B cell (primary cell): ENCODE measurements at regions not wholly inside any gene's neighbourhood (a gene's known extent, or its start where the extent isn't known, plus 50 kb on each side); places are given as distances from the start of the nearest gene placed in this dataset.

Experiments
- ATAC-seq: fragments of 200-7000 bp; cut with Tn5 transposase; one replicate; pipeline ENCODE4 v1.10.0; 2021; ENCODE audit warnings: low read depth, mild to moderate bottlenecking, moderate number of reproducible peaks, moderate library complexity
- CTCF ChIA-PET: fragments of 350-600 bp; sonication (Branson Sonifier 250); formaldehyde crosslinking; loops from one replicate; lab custom pipeline; 2021; ENCODE audit warnings: antibody characterized with exemption, inconsistent platforms; lab: Charles Lee
- POLR2A ChIA-PET: fragments of 350-600 bp; sonication (Branson Sonifier 250); formaldehyde crosslinking; loops from one replicate; lab custom pipeline; 2021; ENCODE audit warnings: antibody characterized with exemption; lab: Charles Lee
- DNase-seq: peaks from one replicate; pipeline ENCODE4 v3.0.0; 2013
- H2AFZ ChIP-seq: 2 replicates; pipeline ENCODE4 v1.6.1; 2012; ENCODE audit warnings: mild to moderate bottlenecking, low read depth, low read length; ENCODE audit not compliant: insufficient read depth, poor library complexity, severe bottlenecking
- H3K27ac ChIP-seq, 2 donors: 1 replicate in 1 of 2; 2 replicates in 1 of 2; pipeline ENCODE4 v1.5.1; 2012 to 2013; ENCODE audit warnings: low read length in 2 of 2, mild to moderate bottlenecking in 2 of 2, moderate library complexity in 1 of 2
- H3K27me3 ChIP-seq, 4 experiments: fragments of 200-600 bp in 1 of 4; sonication (generic) in 1 of 4; replicated peaks in 1 of 4; 1 replicate in 2 of 4; 2 replicates in 2 of 4; pipeline versions ENCODE4 v1.6.1 to v1.7.0; 2013 to 2016; ENCODE audit warnings: low read length in 3 of 4, mild to moderate bottlenecking in 2 of 4, mixed read lengths in 1 of 4, moderate library complexity in 1 of 4; ENCODE audit not compliant: insufficient read depth in 4 of 4, control insufficient read depth in 3 of 4; ENCODE audit errors: control extremely low read depth in 1 of 4
- H3K36me3 ChIP-seq, 2 experiments: replicated peaks in 1 of 2; 1 replicate in 1 of 2; 2 replicates in 1 of 2; pipeline versions ENCODE4 v1.6.1 to v1.7.1; 2013; ENCODE audit warnings: low read length in 1 of 2; ENCODE audit not compliant: insufficient read depth in 2 of 2, control insufficient read depth in 1 of 2; ENCODE audit errors: control extremely low read depth in 1 of 2, extremely low read depth in 1 of 2
- H3K4me1 ChIP-seq, 2 donors: fragments of 200-600 bp in 1 of 2; sonication (generic) in 1 of 2; 1 replicate in 1 of 2; 2 replicates in 1 of 2; pipeline versions ENCODE4 v1.5.1 to v1.6.1; 2013 to 2017; ENCODE audit warnings: low read length in 2 of 2; ENCODE audit not compliant: control insufficient read depth in 2 of 2, insufficient read depth in 2 of 2
- H3K4me2 ChIP-seq: replicated peaks from 2 replicates; pipeline ENCODE3; 2012; ENCODE audit warnings: mild to moderate bottlenecking, low read depth, low read length; ENCODE audit not compliant: poor library complexity, severe bottlenecking
- H3K4me3 ChIP-seq, 5 experiments: fragments of 200-600 bp in 1 of 5; sonication (generic) in 1 of 5; 1 replicate in 3 of 5; 2 replicates in 2 of 5; pipeline versions ENCODE4 v1.5.1 to v1.7.0; 2011 to 2016; ENCODE audit warnings: low read length in 4 of 5, mild to moderate bottlenecking in 4 of 5, low read depth in 2 of 5, control low read depth in 1 of 5, moderate library complexity in 1 of 5; ENCODE audit not compliant: insufficient read depth in 1 of 5; ENCODE audit errors: control extremely low read depth in 1 of 5, extremely low read depth in 1 of 5
- H3K79me2 ChIP-seq: fragments of 200-600 bp; sonication (generic); one replicate; pipeline ENCODE4 v1.6.0; 2016; ENCODE audit warnings: low read length; ENCODE audit not compliant: control insufficient read depth, insufficient read depth
- H3K9ac ChIP-seq: fragments of 200-600 bp; sonication (generic); 2 replicates; pipeline ENCODE4 v1.6.1; 2017; ENCODE audit warnings: mild to moderate bottlenecking, low read length, moderate library complexity
- H3K9me3 ChIP-seq, 3 donors: one replicate each; pipeline versions ENCODE4 v1.6.1 to v1.7.1; 2013; ENCODE audit warnings: low read length in 2 of 3; ENCODE audit not compliant: control insufficient read depth in 2 of 3, insufficient read depth in 1 of 3; ENCODE audit errors: control extremely low read depth in 1 of 3
- H4K20me1 ChIP-seq: 2 replicates; pipeline ENCODE4 v1.6.0; 2012; ENCODE audit warnings: mild to moderate bottlenecking, low read length; ENCODE audit not compliant: insufficient read depth, control insufficient read depth, poor library complexity, severe bottlenecking
- H3K27ac Mint-ChIP-seq: one replicate; pipeline ENCODE4 v1.8.0; 2021; ENCODE audit warnings: mixed read lengths
- H3K27me3 Mint-ChIP-seq: one replicate; pipeline ENCODE4 v1.8.0; 2021; ENCODE audit warnings: mixed read lengths
- H3K4me1 Mint-ChIP-seq: one replicate; pipeline ENCODE4 v1.8.0; 2021; ENCODE audit warnings: mixed read lengths
- H3K4me3 Mint-ChIP-seq: one replicate; pipeline ENCODE4 v1.8.0; 2021; ENCODE audit warnings: mixed read lengths
- H3K9me3 Mint-ChIP-seq: one replicate; pipeline ENCODE4 v1.8.0; 2022; ENCODE audit warnings: mixed read lengths; ENCODE audit not compliant: insufficient read depth
- EZH2 ChIP-seq: IDR thresholded peaks from 2 replicates; pipeline ENCODE4 v1.6.1; 2012; ENCODE audit warnings: borderline replicate concordance, low read depth, mild to moderate bottlenecking, moderate library complexity, low read length; ENCODE audit not compliant: insufficient read depth, poor library complexity, severe bottlenecking
- WGBS: methylation state at CpG from one replicate; pipeline ENCODE4 v1.1.5; 2013; ENCODE audit warnings: missing lambda C conversion rate; ENCODE audit not compliant: insufficient coverage; 5-methylcytosine and 5-hydroxymethylcytosine counted together
- intact Hi-C: fragments of 100-400 bp; cut with micrococcal nuclease; formaldehyde crosslinking; loops from one replicate; pipeline ENCODE4 v1.10.0; 2022
- TF ChIP-seq, protein P1 (sequence below): fragments of 200-600 bp; IDR thresholded peaks from one replicate; pipeline ENCODE4 v1.8.0; 2022; ENCODE audit warnings: antibody characterized with exemption, mild to moderate bottlenecking

DNA sequence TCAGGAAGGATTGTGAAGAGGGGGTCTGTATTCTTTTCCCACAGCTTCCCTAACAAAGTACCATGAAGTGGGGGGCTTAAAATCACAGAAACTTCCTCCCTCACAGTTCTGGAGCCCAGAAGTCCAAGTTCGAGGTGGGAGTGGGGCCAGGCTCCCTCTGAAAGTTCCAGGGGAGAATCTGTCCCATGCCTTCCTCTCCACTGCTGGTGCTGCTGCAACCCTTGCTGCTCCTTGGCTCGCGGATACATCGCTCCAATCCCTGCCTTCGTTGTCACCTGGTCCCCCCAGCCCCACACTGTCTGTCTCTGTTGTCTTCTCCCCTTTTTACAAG lies 134.1 kb downstream of the DDX1 start:
- Mint-ChIP-seq H3K4me1 (no peaks in the 10 kb centered on the region), H3K4me3 (no peak overlapping the region), H3K27me3 (peaks cover 33% of the 10 kb centered on the region), H3K9me3 (no peaks in the 10 kb centered on the region), H3K27ac (no peak overlapping the region)
- Histone ChIP-seq H3K79me2 (no peaks in the 10 kb centered on the region), H4K20me1 (no peaks in the 10 kb centered on the region), H3K9me3 (no peaks in the 10 kb centered on the region), H3K4me3 (no peak overlapping the region), H3K4me1 (peaks cover 4 to 5% of the 10 kb centered on the region in 2 donors), H3K36me3 (no peaks in the 10 kb centered on the region), H2AFZ (no peak overlapping the region), H3K27me3 (peaks cover 0 to 11% (median 3%) of the 10 kb centered on the region in 4 experiments), H3K4me2 (no peak overlapping the region), H3K27ac (no peak overlapping the region), H3K9ac (no peak overlapping the region)
- ChIA-PET CTCF (no interaction called here), POLR2A (no interaction called here)
- intact Hi-C loops, result no loop called here
- 90% methylated on average over 5 of the region's 5 CpGs for WGBS
- TF ChIP-seq, protein P1, sequence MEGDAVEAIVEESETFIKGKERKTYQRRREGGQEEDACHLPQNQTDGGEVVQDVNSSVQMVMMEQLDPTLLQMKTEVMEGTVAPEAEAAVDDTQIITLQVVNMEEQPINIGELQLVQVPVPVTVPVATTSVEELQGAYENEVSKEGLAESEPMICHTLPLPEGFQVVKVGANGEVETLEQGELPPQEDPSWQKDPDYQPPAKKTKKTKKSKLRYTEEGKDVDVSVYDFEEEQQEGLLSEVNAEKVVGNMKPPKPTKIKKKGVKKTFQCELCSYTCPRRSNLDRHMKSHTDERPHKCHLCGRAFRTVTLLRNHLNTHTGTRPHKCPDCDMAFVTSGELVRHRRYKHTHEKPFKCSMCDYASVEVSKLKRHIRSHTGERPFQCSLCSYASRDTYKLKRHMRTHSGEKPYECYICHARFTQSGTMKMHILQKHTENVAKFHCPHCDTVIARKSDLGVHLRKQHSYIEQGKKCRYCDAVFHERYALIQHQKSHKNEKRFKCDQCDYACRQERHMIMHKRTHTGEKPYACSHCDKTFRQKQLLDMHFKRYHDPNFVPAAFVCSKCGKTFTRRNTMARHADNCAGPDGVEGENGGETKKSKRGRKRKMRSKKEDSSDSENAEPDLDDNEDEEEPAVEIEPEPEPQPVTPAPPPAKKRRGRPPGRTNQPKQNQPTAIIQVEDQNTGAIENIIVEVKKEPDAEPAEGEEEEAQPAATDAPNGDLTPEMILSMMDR, result no peak
- no peak for TF ChIP-seq EZH2
- no peak for DNase-seq
- ATAC-seq, result no peak

DNA sequence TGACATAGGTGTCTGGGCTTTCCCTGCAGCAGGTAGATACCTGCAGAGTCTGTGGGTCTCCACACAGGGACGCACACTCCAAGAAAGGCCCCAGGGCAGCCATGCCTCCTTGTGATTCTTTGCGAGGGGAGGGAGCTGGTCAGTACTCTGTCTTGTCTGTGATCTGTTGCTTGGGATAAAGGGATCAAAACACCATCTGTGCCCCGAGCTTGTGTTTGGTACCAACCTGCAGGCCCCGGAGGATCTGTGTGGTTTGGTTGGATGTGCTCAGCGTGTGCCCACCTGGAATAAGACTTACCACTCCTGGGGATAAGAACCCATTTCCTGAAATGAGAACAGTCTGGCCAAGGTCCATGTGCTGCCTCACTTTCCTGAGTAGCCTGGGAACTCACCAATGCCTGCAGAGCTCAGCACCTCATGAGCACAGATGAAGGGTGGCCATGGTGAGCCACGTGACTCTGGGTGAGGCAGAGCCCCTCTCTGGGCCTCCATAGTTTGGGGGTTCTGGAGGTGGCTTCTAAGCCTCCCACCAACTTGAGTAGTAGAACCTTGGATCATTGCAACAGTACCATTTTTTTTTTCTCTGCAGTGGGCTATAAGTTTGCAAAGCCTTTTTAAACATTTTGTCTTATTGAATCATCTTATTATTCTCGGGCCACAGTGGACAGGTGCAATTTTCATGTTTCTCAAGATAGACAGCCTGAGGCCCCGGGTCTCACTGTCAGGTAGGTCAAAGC lies 134.8 kb downstream of the DDX1 start:
- H3K4me1 Mint-ChIP-seq, result peaks cover under 1% of the 10 kb centered on the region
- H3K4me3 ChIP-seq, result no peak overlapping the region
- H3K9ac ChIP-seq, result no peak overlapping the region
- no peak for TF ChIP-seq EZH2
- TF ChIP-seq, protein P1, result no peak
- no peak overlapping the region for H2AFZ ChIP-seq
- intact Hi-C loops, result no loop called here
- H3K9me3 ChIP-seq, result no peaks in the 10 kb centered on the region
- CTCF ChIA-PET, result no interaction called here
- POLR2A ChIA-PET, result no interaction called here
- ATAC-seq (no peak), DNase-seq (no peak)
- no peak overlapping the region for H3K27ac Mint-ChIP-seq
- H3K27me3 Mint-ChIP-seq, result peaks cover 33% of the 10 kb centered on the region
- H4K20me1 ChIP-seq, result no peaks in the 10 kb centered on the region
- no peaks in the 10 kb centered on the region for H3K79me2 ChIP-seq
- H3K27ac ChIP-seq, result no peak overlapping the region
- 74% methylated on average over 8 of the region's 8 CpGs for WGBS
- no peaks in the 10 kb centered on the region for H3K36me3 ChIP-seq
- H3K9me3 Mint-ChIP-seq, result no peaks in the 10 kb centered on the region
- no peak overlapping the region for H3K4me2 ChIP-seq
- H3K27me3 ChIP-seq, result peaks cover 0 to 17% (median 4%) of the 10 kb centered on the region in 4 experiments
- no peak overlapping the region for H3K4me3 Mint-ChIP-seq
- peaks cover 6 to 8% of the 10 kb centered on the region in 2 donors for H3K4me1 ChIP-seq
